ENCODE measurements at regions not wholly inside any gene's neighbourhood (a gene's known extent, or its start where the extent isn't known, plus 50 kb on each side); places are given as distances from the start of the nearest gene placed in this dataset.

DNA sequence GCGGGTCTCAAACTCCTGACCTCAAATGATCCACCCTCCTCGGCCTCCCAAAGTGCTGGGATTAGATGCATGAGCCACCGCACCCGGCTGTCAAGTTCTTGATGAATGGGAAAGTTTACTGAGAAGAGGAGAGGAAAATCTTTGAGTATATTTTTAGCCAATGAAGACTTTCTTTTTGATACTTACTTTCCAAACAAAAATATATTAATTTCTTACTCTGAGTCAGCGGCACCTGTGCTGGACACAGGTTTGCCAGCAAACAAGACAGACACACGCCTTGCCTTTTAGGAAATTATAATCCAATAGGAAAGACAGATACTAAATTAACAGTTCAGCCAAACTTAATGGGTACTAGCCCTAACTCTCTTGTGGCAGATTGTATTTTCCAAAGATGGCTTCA lies 166.6 kb downstream of the SHQ1 start:
- TF ChIP-seq, protein P1, sequence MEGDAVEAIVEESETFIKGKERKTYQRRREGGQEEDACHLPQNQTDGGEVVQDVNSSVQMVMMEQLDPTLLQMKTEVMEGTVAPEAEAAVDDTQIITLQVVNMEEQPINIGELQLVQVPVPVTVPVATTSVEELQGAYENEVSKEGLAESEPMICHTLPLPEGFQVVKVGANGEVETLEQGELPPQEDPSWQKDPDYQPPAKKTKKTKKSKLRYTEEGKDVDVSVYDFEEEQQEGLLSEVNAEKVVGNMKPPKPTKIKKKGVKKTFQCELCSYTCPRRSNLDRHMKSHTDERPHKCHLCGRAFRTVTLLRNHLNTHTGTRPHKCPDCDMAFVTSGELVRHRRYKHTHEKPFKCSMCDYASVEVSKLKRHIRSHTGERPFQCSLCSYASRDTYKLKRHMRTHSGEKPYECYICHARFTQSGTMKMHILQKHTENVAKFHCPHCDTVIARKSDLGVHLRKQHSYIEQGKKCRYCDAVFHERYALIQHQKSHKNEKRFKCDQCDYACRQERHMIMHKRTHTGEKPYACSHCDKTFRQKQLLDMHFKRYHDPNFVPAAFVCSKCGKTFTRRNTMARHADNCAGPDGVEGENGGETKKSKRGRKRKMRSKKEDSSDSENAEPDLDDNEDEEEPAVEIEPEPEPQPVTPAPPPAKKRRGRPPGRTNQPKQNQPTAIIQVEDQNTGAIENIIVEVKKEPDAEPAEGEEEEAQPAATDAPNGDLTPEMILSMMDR (IDR thresholded peaks at IDR 0.05; ENCODE audit: borderline replicate concordance, insufficient read depth, low read depth, low read length): no peak
- H3K4me3 ChIP-seq (ENCODE audit: low read depth, low read length): no peak overlapping the region

GRCh38 chr3:72680766-72681165 lies 167.5 kb downstream of the SHQ1 start:
- H3K4me3 ChIP-seq (ENCODE audit: low read depth, low read length): no peak overlapping the region
- TF ChIP-seq, protein P1 (IDR thresholded peaks at IDR 0.05; ENCODE audit: borderline replicate concordance, insufficient read depth, low read depth, low read length): no peak

GRCh38 chr3:72679540-72680198 lies 168.6 kb downstream of the SHQ1 start:
- no peak overlapping the region for H3K4me3 ChIP-seq (ENCODE audit: low read depth, low read length)
- TF ChIP-seq, protein P1 (IDR thresholded peaks at IDR 0.05; ENCODE audit: borderline replicate concordance, insufficient read depth, low read depth, low read length): no peak

GRCh38 chr3:72678867-72679266 lies 169.4 kb downstream of the SHQ1 start:
- TF ChIP-seq, protein P1 (IDR thresholded peaks at IDR 0.05; ENCODE audit: borderline replicate concordance, insufficient read depth, low read depth, low read length): no peak
- no peak overlapping the region for H3K4me3 ChIP-seq (ENCODE audit: low read depth, low read length)

DNA sequence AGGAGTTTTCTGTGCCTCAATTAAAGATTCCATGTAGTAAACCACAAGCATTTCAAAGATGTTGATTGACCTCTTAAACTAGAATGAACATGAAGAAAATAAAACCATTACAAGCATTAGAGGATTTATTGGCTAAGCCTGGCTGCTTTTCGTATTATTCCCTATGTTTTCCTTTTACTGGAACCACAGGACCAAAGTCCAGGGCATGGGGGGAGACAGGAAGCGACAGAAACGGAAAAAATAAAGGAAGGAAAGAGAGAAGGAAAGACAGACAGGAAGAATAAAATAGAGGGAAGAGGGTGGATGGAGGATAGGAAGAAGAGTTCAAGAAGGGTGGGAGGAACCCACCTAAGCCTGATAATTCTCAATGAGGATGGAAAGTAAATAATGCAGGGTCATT lies 169.9 kb downstream of the SHQ1 start:
- H3K4me3 ChIP-seq (ENCODE audit: low read depth, low read length): no peak overlapping the region
- TF ChIP-seq, protein P1 (IDR thresholded peaks at IDR 0.05; ENCODE audit: borderline replicate concordance, insufficient read depth, low read depth, low read length): no peak

DNA sequence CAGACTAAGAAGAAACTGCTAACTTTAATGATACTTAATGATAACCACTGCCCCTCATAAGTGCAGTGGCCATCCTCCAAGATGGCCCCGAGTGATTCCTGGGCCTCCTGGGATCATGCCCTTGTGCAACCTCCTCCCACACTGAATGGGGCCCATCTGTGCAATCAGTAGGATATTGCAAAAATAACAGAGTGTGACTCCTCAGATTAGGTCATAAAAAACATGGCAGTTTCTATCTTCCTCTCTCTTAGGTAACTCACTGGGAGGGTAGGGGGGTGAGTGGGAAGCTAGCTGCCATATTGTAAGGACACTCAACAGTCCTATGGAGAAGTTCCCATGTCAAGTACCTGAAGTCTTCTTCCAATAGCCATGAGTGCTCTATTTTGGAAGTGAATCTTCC lies 173.0 kb downstream of the SHQ1 start:
- TF ChIP-seq, protein P1 (IDR thresholded peaks at IDR 0.05; ENCODE audit: borderline replicate concordance, insufficient read depth, low read depth, low read length): no peak
- no peak overlapping the region for H3K4me3 ChIP-seq (ENCODE audit: low read depth, low read length)

- H3K4me3 ChIP-seq (ENCODE audit: low read depth, low read length): no peak overlapping the region
- TF ChIP-seq, protein P1 (IDR thresholded peaks at IDR 0.05; ENCODE audit: borderline replicate concordance, insufficient read depth, low read depth, low read length): no peak
Observed at GRCh38 chr3:72673011-72673771, 175.1 kb downstream of the SHQ1 start.

Data from GM12875 (cell line).